HEK293 (cell line): ENCODE measurements at regions not wholly inside any gene's neighbourhood (a gene's known extent, or its start where the extent isn't known, plus 50 kb on each side); places are given as distances from the start of the nearest gene placed in this dataset.

Source experiments
- CTCF ChIA-PET: fragments of 350-600 bp; formaldehyde crosslinking; extraction: SDS; loops from one replicate; lab custom pipeline; 2021; ENCODE audit warnings: antibody characterized with exemption; lab: Yijun Ruan, JAX
- POLR2A ChIA-PET: fragments of 300-600 bp; formaldehyde crosslinking; extraction: SDS; loops from one replicate; lab custom pipeline; 2020; ENCODE audit warnings: antibody characterized with exemption, inconsistent platforms; lab: Yijun Ruan, JAX
- H3K27ac ChIP-seq: fragments of 200-500 bp; sonication (Bioruptor generic); 2 replicates; pipeline ENCODE4 v1.5.1; 2014; ENCODE audit warnings: low read depth, low read length, control low read depth, inconsistent platforms; ENCODE audit errors: extremely low read depth
- H3K36me3 ChIP-seq, 2 experiments: fragments of 200-500 bp in 1 of 2; sonication (Bioruptor generic) in 1 of 2; 1 replicate in 1 of 2; 2 replicates in 1 of 2; pipeline ENCODE4 v1.5.1; 2014 to 2017; ENCODE audit warnings: inconsistent platforms in 2 of 2, low read length in 2 of 2; ENCODE audit not compliant: control insufficient read depth in 2 of 2, insufficient read depth in 1 of 2
- H3K4me1 ChIP-seq: fragments of 200-500 bp; sonication (Bioruptor generic); 2 replicates; pipeline ENCODE4 v1.5.1; 2014; ENCODE audit warnings: mild to moderate bottlenecking, low read length, inconsistent platforms; ENCODE audit not compliant: control insufficient read depth, insufficient read depth
- H3K4me3 ChIP-seq: 2 replicates; pipeline ENCODE4 v1.5.1; 2011; ENCODE audit warnings: low read depth, mild to moderate bottlenecking, control low read depth, low read length, moderate library complexity
- H3K9me3 ChIP-seq: fragments of 200-500 bp; sonication (Bioruptor generic); 2 replicates; pipeline ENCODE4 v1.5.1; 2014; ENCODE audit warnings: low read depth, low read length, inconsistent platforms; ENCODE audit not compliant: control insufficient read depth, insufficient read depth
- BCL6B ChIP-seq: fragments of 450-650 bp; formaldehyde crosslinking; IDR thresholded peaks from 2 replicates; pipeline ENCODE4 v1.5.1; 2017; ENCODE audit warnings: missing biosample characterization, missing genetic modification characterization
- GFI1B ChIP-seq: fragments of 450-650 bp; formaldehyde crosslinking; IDR thresholded peaks from 2 replicates; pipeline ENCODE4 v1.5.1; 2016; ENCODE audit warnings: missing biosample characterization, missing genetic modification characterization
- GLIS1 ChIP-seq: fragments of 450-650 bp; formaldehyde crosslinking; IDR thresholded peaks from 2 replicates; pipeline ENCODE4 v1.5.1; 2016; ENCODE audit warnings: missing biosample characterization, missing genetic modification characterization
- GLIS2 ChIP-seq: fragments of 450-650 bp; formaldehyde crosslinking; IDR thresholded peaks from 2 replicates; pipeline ENCODE4 v1.5.1; 2016; ENCODE audit warnings: missing biosample characterization, missing genetic modification characterization
- PBX3 ChIP-seq: sonication (generic); formaldehyde crosslinking; IDR thresholded peaks from 2 replicates; pipeline ENCODE4 v1.8.1; 2022; ENCODE audit warnings: mild to moderate bottlenecking, moderate library complexity, missing genetic modification reagents
- PRDM4 ChIP-seq: fragments of 450-650 bp; formaldehyde crosslinking; IDR thresholded peaks from 2 replicates; pipeline ENCODE4 v1.5.1; 2017; ENCODE audit warnings: missing biosample characterization, missing genetic modification characterization
- ZBTB20 ChIP-seq: fragments of 450-650 bp; formaldehyde crosslinking; IDR thresholded peaks from 2 replicates; pipeline ENCODE4 v1.5.1; 2016; ENCODE audit warnings: missing biosample characterization, missing genetic modification characterization
- ZFP37 ChIP-seq: fragments of 450-650 bp; formaldehyde crosslinking; IDR thresholded peaks from 2 replicates; pipeline ENCODE4 v1.5.1; 2016; ENCODE audit warnings: missing biosample characterization, missing genetic modification characterization
- ZNF148 ChIP-seq: fragments of 450-650 bp; formaldehyde crosslinking; IDR thresholded peaks from 2 replicates; pipeline ENCODE4 v1.5.0; 2017; ENCODE audit warnings: missing biosample characterization, missing genetic modification characterization, borderline replicate concordance
- ZNF2 ChIP-seq: fragments of 450-650 bp; formaldehyde crosslinking; IDR thresholded peaks from 2 replicates; pipeline ENCODE4 v1.5.1; 2016; ENCODE audit warnings: missing biosample characterization, missing genetic modification characterization
- ZNF24 ChIP-seq: fragments of 450-650 bp; formaldehyde crosslinking; IDR thresholded peaks from 2 replicates; pipeline ENCODE4 v1.5.1; 2016; ENCODE audit warnings: missing biosample characterization, missing genetic modification characterization
- ZNF26 ChIP-seq: fragments of 450-650 bp; formaldehyde crosslinking; IDR thresholded peaks from 2 replicates; pipeline ENCODE4 v1.5.1; 2016; ENCODE audit warnings: missing biosample characterization, missing genetic modification characterization
- ZNF280D ChIP-seq: fragments of 450-650 bp; formaldehyde crosslinking; IDR thresholded peaks from 2 replicates; pipeline ENCODE4 v1.5.1; 2016; ENCODE audit warnings: missing biosample characterization, missing genetic modification characterization
- ZNF513 ChIP-seq: fragments of 450-650 bp; IDR thresholded peaks from 2 replicates; pipeline ENCODE4 v1.5.1; 2018; ENCODE audit warnings: missing biosample characterization, missing genetic modification characterization
- ZNF747 ChIP-seq: fragments of 450-650 bp; formaldehyde crosslinking; IDR thresholded peaks from 2 replicates; pipeline ENCODE4 v1.5.1; 2016; ENCODE audit warnings: missing biosample characterization, missing genetic modification characterization
- ZSCAN23 ChIP-seq: fragments of 450-650 bp; formaldehyde crosslinking; IDR thresholded peaks from 2 replicates; pipeline ENCODE4 v1.5.1; 2016; ENCODE audit warnings: missing biosample characterization, missing genetic modification characterization

- no peak for TF ChIP-seq ZFP37 (tag by site-specific recombination)
- TF ChIP-seq, all 188 proteins: peak for 0
Measured at GRCh38 chr18:25704494-25704893, 352.5 kb upstream of the ZNF521 start (continued).

- Histone ChIP-seq H3K9me3 (no peaks in the 10 kb centered on the region), H3K36me3 (no peaks in the 10 kb centered on the region), H3K4me1 (no peaks in the 10 kb centered on the region), H3K27ac (no peak overlapping the region), H3K4me3 (no peak overlapping the region)
- TF ChIP-seq ZSCAN23 = no peak
- TF ChIP-seq ZBTB20 (tag by site-specific recombination) = no peak
- TF ChIP-seq ZNF513 (tag by site-specific recombination) = no peak
- no peak for TF ChIP-seq BCL6B (tag by site-specific recombination)
- ChIA-PET POLR2A (no interaction called here), CTCF (interaction anchor here (0.9 kb wide), 1 partner anchor 24 kb away, joined by 4 read pairs; no protein-coding TSS in a partner anchor)
Measured at GRCh38 chr18:25704071-25704470, 352.1 kb upstream of the ZNF521 start.

GRCh38 chr18:25701821-25702220 is 349.9 kb upstream of the ZNF521 start:
- no peaks in the 10 kb centered on the region for H3K36me3 ChIP-seq
- H3K9me3 ChIP-seq = no peaks in the 10 kb centered on the region
- H3K27ac ChIP-seq = no peak overlapping the region
- ChIA-PET CTCF (no interaction called here), POLR2A (no interaction called here)
- no peak for TF ChIP-seq GLIS1
- no peak for TF ChIP-seq PBX3 (CRISPR knock-in tag)
- TF ChIP-seq ZNF26 (tag by site-specific recombination) = no peak
- no peak for TF ChIP-seq ZNF148 (tag by site-specific recombination)
- TF ChIP-seq GLIS2 (tag by site-specific recombination) = no peak
- TF ChIP-seq PRDM4 = no peak
- no peak for TF ChIP-seq ZNF280D (tag by site-specific recombination)
- no peak for TF ChIP-seq ZNF2 (tag by site-specific recombination)
- no peak for TF ChIP-seq GFI1B (tag by site-specific recombination)
- no peak for TF ChIP-seq ZNF24 (tag by site-specific recombination)
- TF ChIP-seq ZNF747 (tag by site-specific recombination) = no peak
- no peak overlapping the region for H3K4me3 ChIP-seq
- H3K4me1 ChIP-seq = no peaks in the 10 kb centered on the region
